ENCODE measurements at regions not wholly inside any gene's neighbourhood (a gene's known extent, or its start where the extent isn't known, plus 50 kb on each side); places are given as distances from the start of the nearest gene placed in this dataset.

DNA sequence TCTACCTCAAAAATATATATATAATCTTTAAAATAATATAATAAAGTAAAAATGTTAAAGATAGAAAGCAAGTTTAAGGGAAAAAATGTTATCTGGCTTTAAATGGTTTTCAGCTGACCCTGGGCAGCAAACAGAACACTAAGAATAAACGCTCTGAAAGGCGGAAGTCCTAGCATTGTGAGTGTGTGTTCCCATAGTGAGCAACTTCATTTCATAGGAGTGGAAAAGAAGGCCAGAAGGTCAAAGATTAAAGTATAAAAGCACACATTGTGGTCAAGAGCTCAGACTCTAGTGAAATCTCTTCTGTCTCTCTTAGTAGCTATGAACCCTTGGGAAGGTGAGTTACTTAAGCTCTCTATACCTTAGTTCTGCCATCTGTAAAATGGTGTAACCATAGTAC lies 374.4 kb downstream of the ENC1 start:
- no peak for DNase-seq (ENCODE audit: insufficient read length, low spot score)
- TF ChIP-seq POLR2A (IDR thresholded peaks at IDR 0.05; ENCODE audit: low read depth, low read length), result no peak
- FAIRE-seq, result no peak

DNA sequence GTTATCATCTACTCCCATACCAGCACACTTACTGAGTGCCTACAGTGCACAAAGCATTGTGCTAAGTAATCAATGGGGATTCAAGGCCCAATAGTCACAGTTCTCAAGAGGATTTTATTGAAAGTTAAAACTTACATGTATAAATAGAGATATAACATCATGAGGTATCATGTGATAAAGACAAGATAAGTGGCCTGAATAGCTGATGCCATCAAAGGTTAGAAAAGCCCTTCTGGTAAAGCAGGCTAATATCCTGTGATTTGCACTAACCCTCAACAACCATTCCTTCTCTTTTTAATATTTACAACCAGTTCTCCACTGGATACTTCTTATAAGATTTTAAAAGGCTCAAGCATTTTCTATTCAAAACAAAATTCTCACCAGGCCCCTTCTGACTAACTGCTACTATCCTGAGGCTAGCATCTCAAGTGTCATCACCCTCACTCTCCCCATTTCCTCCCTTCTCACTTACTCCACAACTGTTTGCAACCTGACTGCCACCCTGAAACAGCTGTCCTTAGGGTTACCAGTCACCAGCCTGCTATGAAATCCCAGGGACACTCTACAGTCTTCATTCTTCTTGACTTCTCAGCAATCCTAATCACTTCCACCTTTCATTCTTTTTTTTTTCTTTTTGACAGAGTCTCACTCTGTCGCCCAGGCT lies 377.9 kb downstream of the ENC1 start:
- FAIRE-seq, result no peak
- DNase-seq (ENCODE audit: insufficient read length, low spot score), result no peak
- TF ChIP-seq POLR2A (IDR thresholded peaks at IDR 0.05; ENCODE audit: low read depth, low read length), result no peak

DNA sequence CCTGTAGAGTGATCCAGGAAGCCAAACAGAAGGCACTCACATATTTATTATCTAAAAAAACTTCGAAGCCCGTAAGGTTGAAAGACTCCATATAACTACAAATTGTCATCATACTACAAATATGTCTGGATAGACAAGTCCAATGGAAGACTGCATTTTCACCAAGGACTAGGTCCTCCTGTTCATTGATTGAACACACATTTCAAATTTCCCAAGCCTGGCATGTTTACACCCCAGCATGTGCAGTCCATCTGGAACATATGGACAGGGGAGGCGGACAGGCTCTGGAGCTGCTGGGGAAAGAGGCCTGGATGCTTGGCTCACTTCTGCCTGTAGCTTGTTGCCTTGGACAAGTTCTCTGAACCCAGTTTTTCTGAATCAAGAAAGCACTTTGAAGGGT lies 378.7 kb downstream of the ENC1 start:
- no peak for TF ChIP-seq POLR2A (IDR thresholded peaks at IDR 0.05; ENCODE audit: low read depth, low read length)
- FAIRE-seq, result no peak
- DNase-seq (ENCODE audit: insufficient read length, low spot score), result no peak

DNA sequence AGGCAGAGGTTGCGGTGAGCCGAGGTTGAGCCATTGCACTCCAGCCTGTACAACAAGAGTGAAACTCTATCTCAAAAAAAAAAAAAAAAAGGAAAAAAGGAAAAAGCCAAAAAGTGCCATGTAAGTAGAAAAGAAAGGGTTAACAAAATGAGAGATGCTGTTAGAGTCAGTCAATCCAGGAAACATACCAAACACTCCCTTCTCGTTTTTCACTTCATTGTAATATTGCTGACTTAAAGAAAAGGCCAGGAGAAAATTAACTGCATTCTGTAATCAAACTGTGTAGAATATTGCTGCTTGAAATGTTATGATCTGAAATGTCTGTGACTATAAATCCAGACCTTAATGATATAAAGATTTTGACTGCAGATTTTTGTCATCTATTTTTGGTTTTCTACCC lies 379.1 kb downstream of the ENC1 start:
- no peak for DNase-seq (ENCODE audit: insufficient read length, low spot score)
- no peak for TF ChIP-seq POLR2A (IDR thresholded peaks at IDR 0.05; ENCODE audit: low read depth, low read length)
- no peak for FAIRE-seq

DNA sequence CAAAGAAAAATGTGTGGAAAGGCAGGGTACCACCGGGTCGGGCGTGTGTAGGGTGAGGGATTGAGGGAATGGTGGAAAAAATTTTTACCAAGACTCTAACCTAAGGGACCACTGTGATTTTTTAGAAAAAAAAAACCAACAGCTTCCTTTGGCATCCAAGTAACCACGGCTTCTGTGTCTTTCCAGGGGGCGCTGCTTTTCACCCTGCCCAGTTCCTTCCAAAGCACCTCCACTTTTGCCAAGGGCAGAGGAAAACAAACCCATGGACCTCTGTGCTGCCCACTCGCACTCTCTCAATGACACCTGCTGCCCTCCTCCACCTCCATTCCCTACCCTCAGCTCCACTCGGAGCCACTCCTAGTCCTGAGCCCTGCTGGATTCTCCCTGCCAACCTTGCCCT lies 381.0 kb downstream of the ENC1 start:
- FAIRE-seq (no peak), DNase-seq (ENCODE audit: insufficient read length, low spot score) (no peak)
- no peak for TF ChIP-seq POLR2A (IDR thresholded peaks at IDR 0.05; ENCODE audit: low read depth, low read length)

DNA sequence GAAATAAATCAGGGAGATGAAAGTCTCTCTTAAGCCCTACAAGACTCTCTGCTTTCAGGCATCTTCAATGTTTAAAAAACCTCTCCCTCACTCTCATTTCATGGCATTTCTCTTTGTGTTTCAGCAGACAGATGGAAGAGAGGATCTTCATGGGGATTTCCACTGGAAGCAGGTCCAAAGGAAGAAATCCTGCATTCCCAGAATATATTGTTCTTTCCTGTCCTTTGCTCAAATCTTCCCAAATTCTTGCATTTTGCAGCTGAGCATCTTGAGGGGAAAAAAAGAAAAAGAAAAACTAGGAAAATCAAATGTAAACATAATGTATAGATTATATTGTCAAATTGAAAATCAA lies 382.2 kb downstream of the ENC1 start:
- FAIRE-seq, result no peak

DNA sequence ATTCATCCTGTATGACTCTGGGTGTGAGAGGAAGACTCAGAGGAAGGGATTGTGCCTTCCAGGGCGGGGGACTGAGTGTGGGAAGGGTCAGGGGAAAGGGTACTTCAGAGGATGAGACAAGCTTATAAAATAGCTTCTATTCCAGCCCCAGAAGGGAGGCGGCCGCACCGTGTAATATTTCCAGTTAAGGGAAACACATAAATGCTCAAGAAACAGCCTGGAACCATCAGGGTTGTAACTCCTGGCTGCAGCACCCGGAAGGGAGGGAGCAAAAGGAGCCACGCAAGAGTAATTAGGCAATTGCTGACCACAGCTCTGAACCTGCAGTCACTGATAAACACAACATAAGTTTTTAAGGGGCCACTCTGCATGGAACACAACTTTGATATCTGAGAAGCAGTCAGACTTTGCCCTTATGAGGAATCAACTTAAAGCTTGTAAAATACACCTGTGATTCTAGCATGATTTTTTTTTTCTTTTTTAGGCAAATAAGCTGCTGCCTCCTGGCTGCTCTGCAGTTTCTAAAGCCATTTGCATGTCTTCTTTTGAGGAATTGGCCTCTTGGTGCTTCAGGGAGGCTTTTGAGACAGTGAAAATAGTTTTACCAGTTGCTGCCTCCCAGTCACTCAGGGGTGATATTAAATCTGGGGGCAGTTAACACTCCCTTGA lies 382.7 kb downstream of the ENC1 start:
- FAIRE-seq, result peak; percentile 55
- TF ChIP-seq POLR2A (IDR thresholded peaks at IDR 0.05; ENCODE audit: low read depth, low read length), result no peak
- no peak for DNase-seq (ENCODE audit: insufficient read length, low spot score)

More for the DNA sequence above, 382.2 kb downstream of the ENC1 start:
- TF ChIP-seq POLR2A (IDR thresholded peaks at IDR 0.05; ENCODE audit: low read depth, low read length), result no peak
- DNase-seq (ENCODE audit: insufficient read length, low spot score), result no peak

DNA sequence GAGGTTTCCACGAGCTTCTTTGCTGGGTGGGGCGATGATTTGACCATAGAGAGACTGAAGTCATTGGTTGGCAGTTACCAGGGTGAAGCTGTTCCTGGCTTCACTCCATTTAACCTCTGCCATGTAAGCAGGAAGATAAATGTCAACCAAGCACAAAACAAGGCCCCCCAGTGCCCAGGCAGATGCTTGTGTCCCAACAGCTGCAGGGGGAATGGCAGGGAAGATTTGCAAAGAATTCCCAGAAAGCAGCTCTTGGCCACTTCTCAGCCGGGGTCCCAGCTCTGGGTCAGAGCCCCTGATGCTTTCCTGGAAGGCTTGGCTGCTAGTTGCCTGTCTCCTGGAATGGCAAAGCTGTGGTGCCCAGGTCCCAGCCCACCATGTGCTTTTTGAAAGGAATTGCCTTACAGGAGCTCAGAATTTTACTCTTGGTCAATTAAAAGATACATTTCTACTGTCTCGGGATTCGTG lies 383.4 kb downstream of the ENC1 start:
- no peak for TF ChIP-seq POLR2A (IDR thresholded peaks at IDR 0.05; ENCODE audit: low read depth, low read length)
- no peak for FAIRE-seq

DNA sequence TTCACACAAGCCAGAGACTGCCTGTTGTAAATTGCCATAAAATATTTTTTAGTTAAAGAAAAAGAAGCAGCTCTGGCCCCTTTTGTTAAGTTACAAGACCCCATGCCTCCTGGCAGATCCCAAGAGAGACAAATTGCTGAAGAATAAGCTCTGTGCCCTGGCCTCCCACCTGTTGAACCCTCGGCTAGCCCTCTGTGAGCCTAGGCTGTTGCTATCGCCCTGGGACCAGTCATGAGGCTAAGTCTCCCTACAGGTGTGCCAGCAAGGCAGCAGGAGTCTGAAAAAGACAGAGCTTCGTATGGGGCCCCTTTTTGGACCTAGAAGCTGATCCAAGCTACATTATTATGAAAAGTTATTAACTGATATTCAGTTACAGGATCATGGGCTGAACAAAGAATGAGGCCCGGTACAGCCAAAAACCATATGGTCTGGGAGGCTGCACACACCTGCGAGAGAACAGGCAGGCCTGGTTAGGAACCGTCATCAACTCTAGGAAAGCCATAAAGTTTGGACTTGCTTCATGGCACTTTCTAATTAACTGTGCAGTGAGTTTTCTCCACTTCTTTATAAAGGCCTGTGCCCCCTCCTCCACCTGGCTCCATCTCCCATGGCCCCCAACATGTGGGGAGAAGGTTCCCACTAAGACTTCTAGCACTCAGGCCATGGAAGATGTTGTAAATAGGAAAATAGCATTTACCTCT lies 384.7 kb downstream of the ENC1 start:
- no peak for FAIRE-seq
- no peak for DNase-seq (ENCODE audit: insufficient read length, low spot score)
- no peak for TF ChIP-seq POLR2A (IDR thresholded peaks at IDR 0.05; ENCODE audit: low read depth, low read length)

More for the DNA sequence above, 383.4 kb downstream of the ENC1 start:
- no peak for DNase-seq (ENCODE audit: insufficient read length, low spot score)

DNA sequence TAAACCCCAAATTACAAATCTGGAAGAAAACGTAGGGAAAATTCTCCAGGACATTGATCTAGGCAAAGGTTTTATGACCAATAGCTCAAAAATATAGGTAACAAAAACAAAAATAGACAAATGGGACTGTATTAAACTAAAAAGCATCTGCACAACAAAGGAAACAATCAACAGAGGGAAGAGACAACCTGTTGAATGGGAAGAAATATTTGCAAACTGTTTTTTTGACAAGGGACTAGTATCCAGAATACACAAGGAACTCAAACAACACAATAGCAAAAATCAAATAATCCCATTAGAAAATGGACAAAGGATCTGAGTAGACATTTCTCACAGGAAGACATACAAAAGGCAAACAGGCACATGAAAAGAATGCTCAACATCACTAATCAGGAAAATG lies 386.3 kb downstream of the ENC1 start:
- no peak for TF ChIP-seq POLR2A (IDR thresholded peaks at IDR 0.05; ENCODE audit: low read depth, low read length)
- no peak for DNase-seq (ENCODE audit: insufficient read length, low spot score)
- FAIRE-seq, result no peak

DNA sequence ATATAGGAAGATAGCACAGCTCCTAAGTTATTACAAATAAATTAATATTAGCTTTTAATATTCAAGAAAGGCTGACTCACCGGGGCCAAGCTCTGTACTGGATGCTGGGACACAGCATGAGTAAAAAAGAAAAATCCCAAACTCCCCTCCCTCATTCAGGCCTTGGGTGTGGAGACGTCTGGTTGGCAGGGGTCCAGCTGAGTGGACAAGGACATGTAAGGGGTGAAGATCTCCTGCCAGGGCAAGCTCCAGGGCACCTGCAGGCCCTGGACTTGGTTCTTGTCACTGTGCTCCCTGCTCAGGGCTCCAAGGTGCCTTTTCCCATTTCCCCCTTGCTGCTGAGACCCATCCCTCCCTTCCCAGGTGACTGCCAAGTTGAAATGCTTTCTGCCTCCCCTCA lies 388.5 kb downstream of the ENC1 start:
- FAIRE-seq, result no peak
- no peak for TF ChIP-seq POLR2A (IDR thresholded peaks at IDR 0.05; ENCODE audit: low read depth, low read length)
- no peak for DNase-seq (ENCODE audit: insufficient read length, low spot score)

DNA sequence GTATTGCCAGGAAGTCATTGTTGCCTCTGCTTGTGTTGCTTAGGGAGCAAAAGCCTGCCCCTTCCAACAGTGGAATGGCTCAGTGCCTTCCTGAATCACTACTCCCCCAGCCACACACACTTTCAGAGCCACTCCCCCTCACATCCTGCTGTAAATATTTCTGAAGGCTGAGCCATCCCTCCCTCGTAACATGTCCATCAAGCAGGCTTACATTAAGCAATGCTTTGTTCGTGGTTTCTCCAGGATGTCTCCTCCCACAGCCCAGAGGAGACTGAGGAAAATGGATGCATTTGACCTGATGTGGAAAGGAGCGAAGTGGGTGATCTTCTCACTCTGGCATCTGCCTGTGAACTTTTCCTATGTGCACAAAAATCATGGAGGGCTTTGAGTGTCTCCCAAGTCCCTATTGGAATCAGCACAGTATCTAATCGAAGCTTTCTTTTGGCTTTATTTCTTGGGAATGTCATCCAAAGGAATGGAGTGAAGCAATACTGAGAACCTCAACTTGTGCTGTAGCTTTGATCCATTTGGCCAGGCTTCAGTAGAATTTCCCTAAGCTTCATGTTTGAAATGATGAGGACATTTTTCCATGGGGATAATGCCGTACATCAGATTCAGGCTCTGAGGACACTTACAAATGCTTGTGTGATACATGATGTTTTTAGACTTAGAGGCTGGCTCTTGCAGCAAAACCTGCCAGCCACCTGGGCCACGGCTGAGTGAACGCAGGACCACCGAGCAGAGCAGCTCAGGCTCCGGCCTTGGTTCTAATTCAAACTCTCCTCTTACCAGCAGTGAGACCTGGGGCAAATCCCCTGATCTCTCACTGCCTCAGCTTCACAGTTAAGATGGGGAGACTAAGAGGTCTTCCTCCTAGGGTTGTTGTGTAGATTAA lies 389.1 kb downstream of the ENC1 start:
- FAIRE-seq (peak; percentile 91), DNase-seq (ENCODE audit: insufficient read length, low spot score) (peak; percentile 46)
- TF ChIP-seq POLR2A (IDR thresholded peaks at IDR 0.05; ENCODE audit: low read depth, low read length), result no peak

DNA sequence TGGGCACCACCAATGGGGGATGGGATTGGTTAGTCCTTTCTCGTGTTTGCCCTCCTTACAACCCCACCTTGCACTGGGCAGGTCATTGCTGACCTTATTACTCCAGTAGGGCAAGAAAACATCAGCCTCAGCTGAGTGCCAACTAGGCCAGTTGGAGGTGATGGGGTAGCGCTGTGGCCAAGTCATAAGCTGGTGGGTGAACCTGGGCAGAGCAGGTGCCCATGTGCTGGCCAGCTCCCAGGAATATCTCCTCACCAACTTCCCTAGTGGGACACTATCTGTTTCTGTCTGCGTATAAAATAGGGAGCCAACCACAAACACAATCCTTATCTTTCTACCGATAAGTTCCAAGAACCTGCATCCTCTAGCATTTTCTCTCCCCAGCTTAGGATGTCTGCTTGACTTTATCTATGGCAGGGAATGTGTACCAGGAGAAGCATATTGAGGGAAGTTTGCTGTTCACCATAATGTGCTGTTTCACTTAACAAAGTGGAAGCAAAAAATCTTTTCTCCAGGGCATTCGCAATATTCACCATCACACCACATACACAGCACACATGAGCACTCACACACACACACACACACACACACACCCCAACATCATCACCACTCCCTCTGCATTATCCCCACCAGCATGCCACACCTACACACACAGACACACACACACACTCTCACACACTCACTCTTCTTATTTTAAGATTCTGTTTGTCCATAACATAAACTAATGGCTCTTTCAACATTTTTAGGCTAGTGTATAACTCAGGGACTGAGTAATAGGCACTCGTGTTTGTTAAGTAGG lies 390.0 kb downstream of the ENC1 start:
- no peak for DNase-seq (ENCODE audit: insufficient read length, low spot score)
- no peak for FAIRE-seq
- TF ChIP-seq POLR2A (IDR thresholded peaks at IDR 0.05; ENCODE audit: low read depth, low read length), result no peak
